Fibroblast of lung (primary cell): ENCODE measurements at regions not wholly inside any gene's neighbourhood (a gene's known extent, or its start where the extent isn't known, plus 50 kb on each side); places are given as distances from the start of the nearest gene placed in this dataset.

Experiments
- DNase-seq, 2 donors: peaks; one replicate each; pipeline versions ENCODE4 v3.0.0 to v3.0.0-alpha.2; 2010; ENCODE audit warnings: low read depth in 2 of 2
- H2AFZ ChIP-seq: 2 replicates; pipeline ENCODE4 v1.5.1; 2012; ENCODE audit warnings: low read length, control low read depth, inconsistent platforms
- H3K27ac ChIP-seq: 2 replicates; pipeline ENCODE4 v1.5.1; 2011; ENCODE audit warnings: low read length, control low read depth; ENCODE audit not compliant: insufficient read depth
- H3K27me3 ChIP-seq: 2 replicates; pipeline ENCODE4 v1.5.1; 2011; ENCODE audit warnings: mild to moderate bottlenecking, low read length; ENCODE audit not compliant: control insufficient read depth, insufficient read depth
- H3K36me3 ChIP-seq: 2 replicates; pipeline ENCODE4 v1.5.1; 2011; ENCODE audit warnings: low read length; ENCODE audit not compliant: control insufficient read depth, insufficient read depth
- H3K4me1 ChIP-seq: 2 replicates; pipeline ENCODE4 v1.5.1; 2011; ENCODE audit warnings: low read length; ENCODE audit not compliant: control insufficient read depth, insufficient read depth; ENCODE audit errors: extremely low read depth
- H3K4me2 ChIP-seq: 2 replicates; pipeline ENCODE4 v1.5.1; 2011; ENCODE audit warnings: low read length, control low read depth; ENCODE audit not compliant: insufficient read depth; ENCODE audit errors: extremely low read depth
- H3K4me3 ChIP-seq, 4 experiments: fragments of 200-600 bp in 1 of 4; sonication (generic) in 1 of 4; replicated peaks in 1 of 4; 2 replicates each; pipeline ENCODE4 v1.5.1; 2011 to 2016; ENCODE audit warnings: low read length in 4 of 4, low read depth in 3 of 4, mild to moderate bottlenecking in 3 of 4, control low read depth in 2 of 4, inconsistent platforms in 1 of 4, mixed read lengths in 1 of 4; ENCODE audit not compliant: insufficient read depth in 1 of 4; ENCODE audit errors: control extremely low read depth in 1 of 4
- H3K79me2 ChIP-seq: 2 replicates; pipeline ENCODE4 v1.5.1; 2012; ENCODE audit warnings: mild to moderate bottlenecking, low read length, inconsistent platforms; ENCODE audit not compliant: control insufficient read depth, insufficient read depth
- H3K9ac ChIP-seq: 2 replicates; pipeline ENCODE4 v1.5.1; 2011; ENCODE audit warnings: mild to moderate bottlenecking, low read length, control low read depth; ENCODE audit not compliant: insufficient read depth
- H3K9me3 ChIP-seq: 2 replicates; pipeline ENCODE4 v1.5.1; 2012; ENCODE audit warnings: low read depth, low read length; ENCODE audit not compliant: control insufficient read depth, insufficient read depth
- H4K20me1 ChIP-seq: 2 replicates; pipeline ENCODE4 v1.5.1; 2011; ENCODE audit warnings: low read length; ENCODE audit not compliant: control insufficient read depth, insufficient read depth; ENCODE audit errors: extremely low read depth
- CTCF ChIP-seq, 2 donors: IDR thresholded peaks in 1 of 2; conservative IDR thresholded peaks in 1 of 2; 1 replicate in 1 of 2; 2 replicates in 1 of 2; pipeline ENCODE4 v1.5.1; 2011 to 2012; ENCODE audit warnings: low read length in 2 of 2, control low read depth in 1 of 2, inconsistent platforms in 1 of 2, low read depth in 1 of 2, mild to moderate bottlenecking in 1 of 2
- EZH2 ChIP-seq: IDR thresholded peaks from 2 replicates; pipeline ENCODE4 v1.5.1; 2012; ENCODE audit warnings: low read length, control low read depth, mild to moderate bottlenecking; ENCODE audit errors: missing control alignments

- H3K4me2 ChIP-seq, result no peak overlapping the region
- no peak for TF ChIP-seq CTCF (conservative IDR thresholded peaks at IDR 0.05 in 1 of 2, IDR thresholded peaks at IDR 0.05 in 1 of 2; ENCODE audit: low read depth in 1 of 2, low read length in 2 of 2)
- TF ChIP-seq EZH2, result no peak
- no peak overlapping the region for H2AFZ ChIP-seq
- no peak overlapping the region for H3K27ac ChIP-seq
- no peaks in the 10 kb centered on the region for H3K27me3 ChIP-seq
- no peak for DNase-seq
- H3K36me3 ChIP-seq, result no peaks in the 10 kb centered on the region
- H3K4me3 ChIP-seq, result no peak overlapping the region
- no peaks in the 10 kb centered on the region for H3K9me3 ChIP-seq
- H3K9ac ChIP-seq, result no peak overlapping the region
- H4K20me1 ChIP-seq, result no peaks in the 10 kb centered on the region
- H3K79me2 ChIP-seq, result no peaks in the 10 kb centered on the region
- H3K4me1 ChIP-seq, result no peaks in the 10 kb centered on the region
Observed at GRCh38 chr16:62177351-62178203, 141.3 kb upstream of the CDH8 start.

- H3K27me3 ChIP-seq, result no peaks in the 10 kb centered on the region
- no peak overlapping the region for H3K27ac ChIP-seq
- TF ChIP-seq EZH2 (no peak), CTCF (conservative IDR thresholded peaks at IDR 0.05 in 1 of 2, IDR thresholded peaks at IDR 0.05 in 1 of 2; ENCODE audit: low read depth in 1 of 2, low read length in 2 of 2) (no peak)
- H3K79me2 ChIP-seq, result no peaks in the 10 kb centered on the region
- no peak overlapping the region for H3K4me3 ChIP-seq
- no peak overlapping the region for H3K4me2 ChIP-seq
- no peaks in the 10 kb centered on the region for H3K9me3 ChIP-seq
- no peaks in the 10 kb centered on the region for H3K4me1 ChIP-seq
- no peak overlapping the region for H2AFZ ChIP-seq
- no peaks in the 10 kb centered on the region for H3K36me3 ChIP-seq
- no peak for DNase-seq
- no peak overlapping the region for H3K9ac ChIP-seq
- H4K20me1 ChIP-seq, result no peaks in the 10 kb centered on the region
Observed at GRCh38 chr16:62170642-62171041, 134.4 kb upstream of the CDH8 start.

GRCh38 chr16:62167551-62167950, 131.3 kb upstream of the CDH8 start:
- Histone ChIP-seq H2AFZ (no peak overlapping the region), H4K20me1 (no peaks in the 10 kb centered on the region), H3K4me3 (no peak overlapping the region), H3K27me3 (no peaks in the 10 kb centered on the region), H3K27ac (no peak overlapping the region), H3K36me3 (no peaks in the 10 kb centered on the region), H3K4me2 (no peak overlapping the region), H3K9me3 (no peaks in the 10 kb centered on the region), H3K79me2 (no peaks in the 10 kb centered on the region), H3K9ac (no peak overlapping the region), H3K4me1 (no peaks in the 10 kb centered on the region)
- DNase-seq, result no peak
- no peak for TF ChIP-seq EZH2
- no peak for TF ChIP-seq CTCF (conservative IDR thresholded peaks at IDR 0.05 in 1 of 2, IDR thresholded peaks at IDR 0.05 in 1 of 2; ENCODE audit: low read depth in 1 of 2, low read length in 2 of 2)
